Naive thymus-derived CD8-positive, alpha-beta T cell (primary cell): ENCODE measurements at regions not wholly inside any gene's neighbourhood (a gene's known extent, or its start where the extent isn't known, plus 50 kb on each side); places are given as distances from the start of the nearest gene placed in this dataset.
"Not testable (repeated sequence)": the region's sequence is repeated elsewhere in the genome, so short reads cannot be mapped to it uniquely, and the experiment has no call there.

Experiments
- ATAC-seq, 2 donors: fragments of 150-1000 bp; cut with Tn5 transposase in 1 of 2; sonication (Bioruptor Pico), chemical (Tn5 transposase) in 1 of 2; 1 replicate in 1 of 2; 2 replicates in 1 of 2; pipeline ENCODE4 v1.10.0; 2021; ENCODE audit warnings: mild to moderate bottlenecking in 2 of 2, moderate library complexity in 2 of 2
- POLR2A ChIA-PET: fragments of 350-600 bp; sonication (Branson Sonifier 250); formaldehyde crosslinking; loops from one replicate; lab custom pipeline; 2021; ENCODE audit warnings: antibody characterized with exemption; lab: Charles Lee
- DNase-seq, 10 donors: peaks; one replicate each; pipeline versions ENCODE4 v3.0.0 to v3.0.0-alpha.2; 2020 to 2022
- H3K27ac Mint-ChIP-seq, 10 donors: one replicate each; pipeline ENCODE4 v1.8.0; 2020 to 2022; ENCODE audit warnings: mild to moderate bottlenecking in 10 of 10, mixed read lengths in 10 of 10, moderate library complexity in 4 of 10, inconsistent platforms in 1 of 10
- H3K27me3 Mint-ChIP-seq, 5 donors: one replicate each; pipeline ENCODE4 v1.8.0; 2021 to 2022; ENCODE audit warnings: mixed read lengths in 5 of 5
- H3K36me3 Mint-ChIP-seq, 3 donors: one replicate each; pipeline ENCODE4 v1.8.0; 2020 to 2022; ENCODE audit warnings: mixed read lengths in 3 of 3, mild to moderate bottlenecking in 2 of 3, inconsistent platforms in 1 of 3
- H3K4me1 Mint-ChIP-seq, 4 donors: one replicate each; pipeline ENCODE4 v1.8.0; 2021 to 2022; ENCODE audit warnings: mixed read lengths in 4 of 4
- H3K4me3 Mint-ChIP-seq, 10 donors: one replicate each; pipeline ENCODE4 v1.8.0; 2020 to 2022; ENCODE audit warnings: mild to moderate bottlenecking in 10 of 10, mixed read lengths in 10 of 10, moderate library complexity in 6 of 10, inconsistent platforms in 1 of 10
- H3K9me3 Mint-ChIP-seq, 9 donors: one replicate each; pipeline ENCODE4 v1.8.0; 2020 to 2022; ENCODE audit warnings: mixed read lengths in 9 of 9, mild to moderate bottlenecking in 3 of 9, inconsistent platforms in 1 of 9, moderate library complexity in 1 of 9

DNA sequence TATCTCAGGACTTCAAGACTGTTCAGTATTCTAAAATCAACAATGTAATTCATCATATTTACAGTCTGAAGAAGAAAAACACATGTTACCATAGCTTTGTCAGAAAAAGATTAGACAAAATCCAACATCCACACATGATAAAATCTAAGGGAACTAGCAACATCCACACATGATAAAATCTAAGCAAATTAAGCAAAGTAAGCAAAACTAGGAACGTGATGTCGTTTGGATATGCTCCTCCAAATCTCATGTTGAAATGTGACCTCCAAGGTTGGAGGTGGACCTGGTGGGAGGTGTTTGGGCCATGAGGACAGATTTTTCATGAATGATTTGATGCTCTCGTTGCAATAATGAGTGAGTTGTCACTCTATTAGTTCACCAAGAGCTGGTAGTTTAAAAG lies 717.3 kb upstream of the HS6ST1 start:
- H3K4me1 Mint-ChIP-seq = no peaks in the 10 kb centered on the region
- H3K9me3 Mint-ChIP-seq = peaks cover 0 to 14% (median 8%) of the 10 kb centered on the region in 9 donors
- ATAC-seq = no peak
- no peak for DNase-seq
- no peaks in the 10 kb centered on the region for H3K27me3 Mint-ChIP-seq
- POLR2A ChIA-PET = no interaction called here
- H3K36me3 Mint-ChIP-seq = no peaks in the 10 kb centered on the region
- H3K27ac Mint-ChIP-seq = no peak overlapping the region
- H3K4me3 Mint-ChIP-seq = no peak overlapping the region

DNA sequence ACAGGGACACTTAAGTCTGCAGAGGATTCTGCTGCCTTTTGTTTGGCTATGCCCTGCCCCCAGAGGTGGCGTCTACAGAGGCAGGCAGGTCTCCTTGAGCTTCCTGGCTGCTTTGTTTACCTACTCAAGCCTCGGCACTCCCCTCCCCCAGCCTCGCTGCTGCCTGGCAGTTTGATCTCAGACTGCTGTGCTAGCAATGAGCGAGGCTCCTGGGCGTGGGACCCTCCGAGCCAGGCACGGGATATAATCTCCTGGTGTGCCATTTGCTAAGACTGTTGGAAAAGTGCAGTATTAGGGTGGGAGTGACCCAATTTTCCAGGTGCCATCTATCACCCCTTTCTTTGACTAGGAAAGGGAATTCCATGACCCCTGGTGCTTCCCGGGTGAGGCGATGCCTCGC lies 725.0 kb upstream of the HS6ST1 start:
- ATAC-seq, H3K36me3 Mint-ChIP-seq, DNase-seq, H3K4me3 Mint-ChIP-seq, H3K27me3 Mint-ChIP-seq, POLR2A ChIA-PET, H3K4me1 Mint-ChIP-seq, H3K27ac Mint-ChIP-seq: not testable (repeated sequence)
- H3K9me3 Mint-ChIP-seq = peaks cover 0 to 34% (median 18%) of the 10 kb centered on the region in 9 donors

DNA sequence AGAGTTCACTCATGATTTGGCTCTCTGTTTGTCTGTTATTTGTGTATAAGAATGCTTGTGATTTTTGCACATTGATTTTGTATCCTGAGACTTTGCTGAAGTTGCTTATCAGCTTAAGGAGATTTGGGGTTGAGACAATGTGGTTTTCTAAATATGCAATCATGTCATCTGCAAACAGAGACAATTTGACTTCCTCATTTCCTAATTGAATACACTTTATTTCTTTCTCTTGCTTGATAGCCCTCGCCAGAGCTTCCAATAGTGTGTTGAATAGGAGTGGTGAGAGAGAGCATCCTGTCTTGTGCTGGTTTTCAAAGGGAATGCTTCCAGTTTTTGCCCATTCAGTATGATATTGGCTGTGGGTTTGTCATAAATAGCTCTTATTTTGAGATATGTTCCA lies 727.8 kb upstream of the HS6ST1 start:
- not testable (repeated sequence) for ATAC-seq
- H3K9me3 Mint-ChIP-seq = peaks cover 0 to 28% (median 14%) of the 10 kb centered on the region in 9 donors

DNA sequence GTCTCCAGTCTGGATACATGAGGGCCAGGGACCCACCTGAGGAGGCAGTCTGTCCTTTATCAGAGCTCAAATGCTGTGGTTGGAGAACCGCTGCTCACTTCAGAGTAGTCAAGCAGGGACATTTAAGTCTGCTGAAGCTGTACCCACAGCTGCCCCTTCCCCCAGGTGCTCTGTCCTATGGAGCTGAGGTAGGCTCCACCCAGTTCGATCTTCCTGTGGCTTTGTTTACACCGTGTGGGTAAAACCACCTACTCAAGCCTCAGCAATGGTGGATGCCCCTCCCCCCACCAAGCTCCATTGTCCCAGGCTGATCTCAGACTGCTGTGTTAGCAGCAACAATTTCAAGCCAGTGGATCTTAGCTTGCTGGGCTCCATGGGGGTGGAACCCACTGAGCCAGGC lies 731.4 kb upstream of the HS6ST1 start:
- no peaks in the 10 kb centered on the region for H3K36me3 Mint-ChIP-seq
- peaks cover 0 to 9% (median 5%) of the 10 kb centered on the region in 9 donors for H3K9me3 Mint-ChIP-seq
- ATAC-seq (no peak), DNase-seq (no peak)
- peaks cover 0 to 6% (median 0%) of the 10 kb centered on the region in 5 donors for H3K27me3 Mint-ChIP-seq
- H3K27ac Mint-ChIP-seq = no peak overlapping the region
- H3K4me1 Mint-ChIP-seq = no peaks in the 10 kb centered on the region
- POLR2A ChIA-PET = no interaction called here
- no peak overlapping the region for H3K4me3 Mint-ChIP-seq

More for the DNA sequence above, 727.8 kb upstream of the HS6ST1 start:
- POLR2A ChIA-PET, H3K4me3 Mint-ChIP-seq, DNase-seq, H3K27me3 Mint-ChIP-seq, H3K27ac Mint-ChIP-seq, H3K36me3 Mint-ChIP-seq, H3K4me1 Mint-ChIP-seq: not testable (repeated sequence)

DNA sequence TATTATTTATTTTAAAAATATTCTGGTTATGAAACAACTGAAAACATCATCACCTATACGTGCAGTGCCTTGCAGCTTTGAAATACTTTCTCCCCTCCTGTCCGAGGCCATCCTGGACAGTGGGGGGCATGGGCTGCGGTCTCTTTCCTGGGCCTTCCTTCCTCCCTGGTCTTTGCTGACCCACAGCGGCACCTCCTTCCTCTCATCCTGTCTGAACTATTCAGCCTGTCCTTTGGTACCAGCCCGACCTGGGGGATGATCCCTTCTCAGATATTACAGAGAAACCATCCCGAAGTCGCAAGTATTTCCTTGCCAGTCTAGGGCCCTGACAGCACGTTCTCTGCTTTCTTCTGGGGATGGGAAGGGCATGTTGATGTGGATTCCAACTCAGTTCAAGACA lies 736.6 kb upstream of the HS6ST1 start:
- no peak for ATAC-seq
- DNase-seq = no peak
- peaks cover 0 to 6% (median 0%) of the 10 kb centered on the region in 5 donors for H3K27me3 Mint-ChIP-seq
- no peaks in the 10 kb centered on the region for H3K4me1 Mint-ChIP-seq
- H3K36me3 Mint-ChIP-seq = no peaks in the 10 kb centered on the region
- POLR2A ChIA-PET = no interaction called here
- no peak overlapping the region for H3K4me3 Mint-ChIP-seq
- H3K9me3 Mint-ChIP-seq = no peaks in the 10 kb centered on the region
- H3K27ac Mint-ChIP-seq = no peak overlapping the region

DNA sequence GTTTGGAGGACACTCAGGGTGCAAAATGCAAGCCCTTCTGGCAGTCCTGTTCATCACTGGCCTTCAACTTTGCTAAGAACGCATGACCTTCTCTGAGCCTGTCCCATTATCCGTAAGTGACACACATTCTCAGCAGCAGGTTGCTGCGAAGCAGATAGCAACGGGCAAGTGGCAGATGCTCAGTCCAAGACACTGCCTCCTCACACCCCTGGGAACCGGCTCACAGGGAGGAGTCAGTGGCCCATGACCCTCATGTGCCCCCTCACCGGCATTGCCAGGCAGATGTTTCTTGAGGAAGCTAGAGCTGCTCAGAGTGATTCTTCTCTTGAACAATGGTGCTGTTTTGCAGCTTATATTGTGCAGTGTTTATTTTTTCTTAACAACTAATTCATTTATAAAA lies 737.2 kb upstream of the HS6ST1 start:
- Mint-ChIP-seq H3K9me3 (no peaks in the 10 kb centered on the region), H3K27me3 (peaks cover 0 to 4% (median 0%) of the 10 kb centered on the region in 5 donors), H3K4me3 (no peak overlapping the region), H3K36me3 (no peaks in the 10 kb centered on the region), H3K27ac (no peak overlapping the region), H3K4me1 (no peaks in the 10 kb centered on the region)
- DNase-seq (no peak), ATAC-seq (no peak)
- POLR2A ChIA-PET = no interaction called here

DNA sequence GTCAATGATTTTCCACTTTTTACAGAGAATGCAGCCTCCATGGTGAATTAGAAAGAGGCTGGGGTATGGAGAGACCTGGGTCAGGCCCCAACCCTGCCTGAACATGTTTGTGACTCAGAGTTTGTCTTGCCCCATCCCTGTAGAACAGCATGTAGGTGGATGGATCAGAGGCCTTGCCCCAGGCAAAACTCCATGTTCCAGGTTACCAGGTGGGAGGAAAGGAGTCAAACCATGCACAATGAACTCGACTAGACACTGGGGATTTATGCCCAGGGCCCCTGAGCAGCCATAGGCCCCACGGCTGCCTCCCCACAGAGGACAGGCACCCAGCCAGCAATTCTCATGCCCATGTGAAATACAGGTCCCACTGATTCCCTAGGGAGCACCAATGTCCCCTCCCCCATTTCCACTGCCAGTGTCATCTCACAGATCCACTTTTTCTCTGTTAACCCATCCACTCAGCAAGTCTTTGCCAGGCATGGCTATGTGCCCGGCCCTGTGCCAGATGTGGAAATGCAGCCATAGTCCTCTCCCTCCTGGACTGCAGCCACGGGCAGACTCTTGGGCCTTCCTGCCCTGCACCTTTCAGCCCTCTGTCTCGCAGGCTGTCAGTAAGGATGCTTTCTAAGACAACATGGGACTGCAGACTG lies 737.8 kb upstream of the HS6ST1 start:
- Mint-ChIP-seq H3K27me3 (peaks cover 0 to 2% (median 0%) of the 10 kb centered on the region in 5 donors), H3K4me1 (no peaks in the 10 kb centered on the region), H3K27ac (no peak overlapping the region), H3K4me3 (no peak overlapping the region), H3K36me3 (no peaks in the 10 kb centered on the region), H3K9me3 (no peaks in the 10 kb centered on the region)
- ATAC-seq (no peak), DNase-seq (no peak)
- POLR2A ChIA-PET = no interaction called here

DNA sequence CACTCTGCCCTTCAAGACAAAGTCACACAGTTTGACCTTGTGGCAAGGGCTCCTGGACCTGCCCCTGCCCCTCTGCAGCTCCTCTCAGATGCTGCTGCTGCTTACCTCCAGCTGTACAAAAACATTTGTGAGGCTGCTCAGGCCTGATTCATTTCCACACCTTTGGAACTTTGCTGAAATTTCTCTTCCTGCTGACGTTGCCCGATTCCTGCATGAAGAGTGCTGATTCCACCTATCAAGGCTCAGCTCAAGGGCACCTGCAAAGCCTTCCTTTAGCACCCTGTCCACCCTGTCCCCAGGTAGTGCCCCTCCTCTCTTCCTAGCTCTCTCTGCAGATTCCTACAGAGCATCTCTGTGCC lies 738.3 kb upstream of the HS6ST1 start:
- Mint-ChIP-seq H3K36me3 (no peaks in the 10 kb centered on the region), H3K4me3 (no peak overlapping the region), H3K27me3 (peaks cover 0 to 1% (median 0%) of the 10 kb centered on the region in 5 donors), H3K27ac (no peak overlapping the region), H3K9me3 (no peaks in the 10 kb centered on the region), H3K4me1 (no peaks in the 10 kb centered on the region)
- POLR2A ChIA-PET = no interaction called here
- DNase-seq = no peak
- no peak for ATAC-seq

DNA sequence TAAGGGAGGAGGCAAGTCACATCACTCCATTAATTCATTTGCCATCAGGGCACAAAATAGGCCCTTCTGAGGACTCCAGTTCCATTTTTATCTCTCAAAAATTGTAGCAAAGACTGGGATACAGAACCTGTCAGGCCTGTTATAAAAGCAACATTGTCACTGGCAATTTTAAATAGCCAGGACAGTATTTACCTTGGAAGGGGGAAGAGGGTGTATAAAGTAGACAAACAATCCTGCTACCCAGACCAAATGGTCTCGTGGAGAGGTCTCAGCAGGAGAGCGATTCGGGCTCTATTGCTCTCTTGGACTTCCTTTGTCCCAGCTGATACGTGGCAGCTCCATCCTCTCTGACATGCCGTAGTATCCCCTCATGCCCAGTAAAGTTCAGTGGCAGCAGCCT lies 740.3 kb upstream of the HS6ST1 start:
- Mint-ChIP-seq H3K27ac (no peak overlapping the region), H3K36me3 (no peaks in the 10 kb centered on the region), H3K9me3 (no peaks in the 10 kb centered on the region), H3K4me3 (no peak overlapping the region), H3K4me1 (no peaks in the 10 kb centered on the region), H3K27me3 (peaks cover 0 to under 1% (median 0%) of the 10 kb centered on the region in 5 donors)
- POLR2A ChIA-PET = no interaction called here
- DNase-seq (no peak), ATAC-seq (no peak)

DNA sequence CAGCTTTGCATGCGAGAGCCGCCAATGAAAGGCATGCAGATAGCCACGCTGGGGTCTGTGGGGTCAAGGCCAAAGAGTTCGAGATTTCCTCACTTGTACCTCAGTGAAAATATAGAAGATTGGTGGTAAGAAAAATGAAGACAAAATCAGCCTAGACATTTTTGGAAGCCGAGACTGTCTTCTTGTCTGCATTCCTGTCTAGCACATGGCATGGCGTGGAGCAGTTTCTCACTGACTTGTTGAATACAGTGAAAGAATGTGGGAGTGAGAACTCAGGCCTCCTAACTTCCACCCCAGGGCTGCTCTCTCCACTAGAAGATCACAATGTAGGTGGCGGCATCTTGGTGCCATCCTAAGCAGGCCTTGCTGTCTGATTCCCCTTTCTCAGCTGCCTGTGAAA lies 740.8 kb upstream of the HS6ST1 start:
- POLR2A ChIA-PET = no interaction called here
- DNase-seq (no peak), ATAC-seq (no peak)
- no peaks in the 10 kb centered on the region for H3K36me3 Mint-ChIP-seq
- peaks cover 0 to 4% (median 0%) of the 10 kb centered on the region in 5 donors for H3K27me3 Mint-ChIP-seq
- no peak overlapping the region for H3K27ac Mint-ChIP-seq
- H3K4me1 Mint-ChIP-seq = no peaks in the 10 kb centered on the region
- H3K4me3 Mint-ChIP-seq = no peak overlapping the region
- no peaks in the 10 kb centered on the region for H3K9me3 Mint-ChIP-seq

DNA sequence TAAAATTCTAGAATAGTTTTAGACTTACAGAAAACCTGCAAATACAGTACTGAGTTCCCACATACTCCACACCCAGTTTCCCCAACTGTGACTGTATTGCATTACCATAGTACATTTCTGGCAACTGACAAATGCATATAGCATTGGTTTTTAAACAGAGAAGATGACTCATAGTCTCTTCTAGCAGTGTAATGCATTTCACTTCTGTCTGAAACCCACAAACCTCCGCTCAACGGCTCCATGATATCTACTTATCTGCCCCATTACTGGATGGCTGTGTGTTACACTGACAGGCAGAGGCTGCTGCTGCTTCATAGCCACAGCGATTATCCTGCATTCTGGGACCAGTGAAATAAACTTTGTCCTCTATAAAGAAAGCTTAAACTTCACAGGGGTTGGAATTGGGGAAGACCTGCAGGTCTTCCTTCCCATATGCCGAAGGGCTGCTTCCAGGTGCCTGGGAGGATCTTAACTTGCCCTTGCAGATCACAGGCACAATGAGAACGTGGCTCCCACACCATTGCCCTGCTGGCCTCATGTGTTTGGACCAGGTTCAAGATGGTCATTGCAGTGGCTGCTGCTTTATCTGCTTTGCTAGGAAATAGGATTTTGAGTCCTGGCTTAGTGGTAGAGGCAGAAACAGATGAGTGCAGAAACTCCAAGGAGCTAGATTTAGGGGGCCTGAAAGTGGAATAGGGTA lies 742.6 kb upstream of the HS6ST1 start:
- DNase-seq = no peak
- no peaks in the 10 kb centered on the region for H3K36me3 Mint-ChIP-seq
- no peak overlapping the region for H3K4me3 Mint-ChIP-seq
- no peak overlapping the region for H3K27ac Mint-ChIP-seq
- ATAC-seq = no peak
- POLR2A ChIA-PET = no interaction called here
- H3K27me3 Mint-ChIP-seq = peaks cover 0 to 4% (median 0%) of the 10 kb centered on the region in 5 donors
- no peaks in the 10 kb centered on the region for H3K9me3 Mint-ChIP-seq
- no peaks in the 10 kb centered on the region for H3K4me1 Mint-ChIP-seq

DNA sequence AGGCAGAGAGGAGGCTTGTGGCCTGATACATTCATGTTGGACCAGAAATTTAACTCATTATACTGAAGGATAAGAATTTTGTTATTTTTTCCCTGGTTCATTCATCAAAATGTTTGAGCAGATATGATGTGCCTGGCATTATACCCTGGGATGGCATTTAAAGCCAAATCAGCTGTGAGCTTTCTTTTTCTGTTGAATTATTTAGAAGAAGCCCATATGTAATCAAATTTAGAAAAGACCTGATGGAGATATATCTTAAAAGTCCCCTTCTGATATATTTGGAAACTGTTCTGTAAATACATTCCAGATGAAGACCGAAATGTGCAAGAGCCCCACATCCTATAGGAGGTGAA lies 743.1 kb upstream of the HS6ST1 start:
- POLR2A ChIA-PET = no interaction called here
- Mint-ChIP-seq H3K4me3 (no peak overlapping the region), H3K27ac (no peak overlapping the region)

DNA sequence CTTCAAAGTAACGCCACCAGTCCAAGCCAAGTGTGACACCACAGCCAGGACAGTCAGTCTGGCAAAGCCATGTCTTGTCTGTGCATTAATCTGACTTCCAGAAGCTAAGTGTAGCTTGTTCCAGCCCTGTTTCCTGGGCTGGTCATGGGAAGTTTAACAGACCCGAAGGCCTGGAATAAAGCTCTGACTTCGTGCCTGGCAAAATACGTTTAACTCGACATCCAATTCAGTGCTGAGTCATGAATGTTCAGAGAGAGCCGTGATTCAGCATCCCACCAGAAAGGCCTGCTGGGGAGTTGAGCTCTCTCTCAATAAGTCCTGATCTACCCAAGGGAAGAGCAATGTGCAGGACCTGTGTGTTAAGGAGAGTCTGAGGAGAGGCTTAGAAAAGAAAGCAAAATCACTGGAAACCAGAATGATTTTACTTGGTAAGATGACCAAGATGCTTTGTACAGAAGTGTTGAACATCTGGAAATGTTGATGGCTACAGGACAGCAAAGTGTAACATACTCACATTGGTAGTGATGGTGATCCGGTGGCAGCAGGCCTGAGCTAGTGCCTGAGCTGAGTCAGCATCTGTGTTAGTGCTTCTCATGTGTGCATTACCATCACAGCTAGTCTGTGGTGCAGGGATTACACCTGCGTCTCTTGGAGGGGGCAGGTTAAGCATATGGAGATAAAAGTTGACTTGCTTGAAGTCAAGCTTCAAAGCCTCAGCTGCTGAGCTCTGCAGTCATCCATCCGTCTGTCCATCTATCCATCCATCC lies 743.7 kb upstream of the HS6ST1 start:
- H3K4me3 Mint-ChIP-seq = no peak overlapping the region
- DNase-seq (no peak), ATAC-seq (no peak)
- POLR2A ChIA-PET = no interaction called here
- peaks cover 0 to 4% (median 0%) of the 10 kb centered on the region in 5 donors for H3K27me3 Mint-ChIP-seq
- H3K27ac Mint-ChIP-seq = no peak overlapping the region
- no peaks in the 10 kb centered on the region for H3K9me3 Mint-ChIP-seq
- H3K36me3 Mint-ChIP-seq = no peaks in the 10 kb centered on the region
- no peaks in the 10 kb centered on the region for H3K4me1 Mint-ChIP-seq

More for the DNA sequence above, 743.1 kb upstream of the HS6ST1 start:
- Mint-ChIP-seq H3K36me3 (no peaks in the 10 kb centered on the region), H3K4me1 (no peaks in the 10 kb centered on the region), H3K27me3 (peaks cover 0 to 4% (median 0%) of the 10 kb centered on the region in 5 donors), H3K9me3 (no peaks in the 10 kb centered on the region)
- no peak for ATAC-seq
- DNase-seq = no peak
